Lung (tissue), 11 donors: ENCODE measurements at regions not wholly inside any gene's neighbourhood (a gene's known extent, or its start where the extent isn't known, plus 50 kb on each side); places are given as distances from the start of the nearest gene placed in this dataset.

ENCODE experiments used
- ATAC-seq: fragments of 200-7000 bp; cut with Tn5 transposase; one replicate; pipeline ENCODE4 v1.9.1; 2020; ENCODE audit warnings: moderate number of reproducible peaks; ENCODE audit not compliant: insufficient read depth, low FRiP score
- DNase-seq, 3 donors: peaks; one replicate each; pipeline ENCODE4 v3.0.0-alpha.2; 2013 to 2017
- H3K27ac ChIP-seq, 2 donors: one replicate each; pipeline ENCODE4 v1.5.1; 2013; ENCODE audit warnings: mild to moderate bottlenecking in 2 of 2, moderate library complexity in 2 of 2, control low read depth in 1 of 2, inconsistent platforms in 1 of 2, low read depth in 1 of 2, low read length in 1 of 2
- H3K27me3 ChIP-seq, 3 donors: one replicate each; pipeline ENCODE4 v1.5.1; 2013; ENCODE audit warnings: low read length in 2 of 3; ENCODE audit not compliant: control insufficient read depth in 3 of 3, insufficient read depth in 3 of 3
- H3K36me3 ChIP-seq, 4 donors: one replicate each; pipeline ENCODE4 v1.5.1; 2013; ENCODE audit warnings: low read length in 4 of 4, mild to moderate bottlenecking in 1 of 4, moderate library complexity in 1 of 4; ENCODE audit not compliant: control insufficient read depth in 4 of 4, insufficient read depth in 4 of 4
- H3K4me1 ChIP-seq, 5 donors: one replicate each; pipeline ENCODE4 v1.5.1; 2013; ENCODE audit warnings: low read length in 5 of 5, mild to moderate bottlenecking in 2 of 5, moderate library complexity in 1 of 5; ENCODE audit not compliant: control insufficient read depth in 5 of 5, insufficient read depth in 5 of 5
- H3K4me3 ChIP-seq: one replicate; pipeline ENCODE4 v1.5.1; 2013; ENCODE audit warnings: mild to moderate bottlenecking, control low read depth, moderate library complexity
- H3K9ac ChIP-seq, 2 donors: one replicate each; pipeline ENCODE4 v1.5.1; 2013; ENCODE audit warnings: low read length in 2 of 2, control low read depth in 1 of 2; ENCODE audit not compliant: insufficient read depth in 1 of 2
- H3K9me3 ChIP-seq, 4 donors: one replicate each; pipeline ENCODE4 v1.5.1; 2013; ENCODE audit warnings: low read length in 3 of 4, mild to moderate bottlenecking in 1 of 4, moderate library complexity in 1 of 4; ENCODE audit not compliant: control insufficient read depth in 4 of 4, insufficient read depth in 3 of 4
- CTCF ChIP-seq: IDR thresholded peaks from 2 replicates; pipeline ENCODE4 v1.5.1; 2012; ENCODE audit warnings: mild to moderate bottlenecking; ENCODE audit errors: control extremely low read depth, extremely low read depth
- WGBS, 2 donors: extraction: QIAGEN DNeasy Blood & Tissue Kit; methylation state at CpG; one replicate each; pipeline ENCODE4 v1.1.7; 2013; 5-methylcytosine and 5-hydroxymethylcytosine counted together
- donor health status: control.
- donor health status: control.
- donor health status: Bipolar disorder and iron deficiency.
- donor health status: healthy.
- donor health status: DM: yes; HTN: yes; CAD: no.

DNA sequence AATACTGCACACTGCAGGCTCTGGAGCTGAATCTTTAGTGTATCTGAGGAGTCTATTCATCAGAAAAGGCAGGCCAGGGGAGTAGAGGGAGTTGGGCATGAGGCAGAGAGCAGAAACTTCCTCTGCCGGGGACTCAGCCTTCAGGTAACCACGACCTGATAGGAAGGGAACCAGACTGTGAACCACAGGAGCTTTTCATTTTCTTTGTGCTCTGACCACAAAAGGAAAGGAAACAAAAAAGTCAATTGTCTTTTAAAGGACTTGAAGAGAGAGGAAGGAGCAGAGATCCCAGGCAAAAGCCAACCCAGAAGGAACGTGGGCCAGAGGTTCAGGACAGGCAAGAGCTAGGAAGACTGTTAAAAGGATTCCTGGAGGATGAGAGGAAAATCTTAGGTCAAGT lies 573.3 kb downstream of the EPHB1 start:
- no peak for TF ChIP-seq CTCF
- WGBS, 2 donors: 17 to 28% methylated on average over 3 of the region's 3 CpGs
- no peak for DNase-seq
- ATAC-seq: no peak
- H3K27ac ChIP-seq: no peak overlapping the region
- no peaks in the 10 kb centered on the region for H3K4me1 ChIP-seq
- H3K4me3 ChIP-seq: no peak overlapping the region
- H3K27me3 ChIP-seq: no peaks in the 10 kb centered on the region
- no peaks in the 10 kb centered on the region for H3K36me3 ChIP-seq
- no peaks in the 10 kb centered on the region for H3K9me3 ChIP-seq
- no peak overlapping the region for H3K9ac ChIP-seq

DNA sequence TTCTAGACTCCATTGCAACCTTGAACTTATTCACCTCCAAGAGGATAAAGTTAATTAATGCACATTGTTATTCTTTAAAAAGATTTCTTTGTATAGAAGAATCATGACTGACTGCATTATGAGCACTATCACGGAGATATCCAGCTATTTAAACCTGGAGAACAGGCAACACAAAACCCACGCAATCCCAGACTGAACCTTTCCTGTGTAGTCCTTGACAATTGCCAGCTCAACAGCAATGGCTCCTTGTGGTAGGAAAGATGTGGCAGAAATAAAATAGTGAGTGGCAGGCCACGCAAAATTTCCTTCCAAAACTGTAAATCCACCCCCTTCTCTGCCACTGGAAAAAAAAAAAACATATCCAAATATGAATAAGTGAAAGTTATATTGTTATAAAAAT lies 573.7 kb downstream of the EPHB1 start:
- H3K9ac ChIP-seq: no peak overlapping the region
- H3K36me3 ChIP-seq: no peaks in the 10 kb centered on the region
- no peaks in the 10 kb centered on the region for H3K27me3 ChIP-seq
- H3K9me3 ChIP-seq: no peaks in the 10 kb centered on the region
- 80 to 92% methylated on average over 3 of the region's 3 CpGs for WGBS, 2 donors
- ATAC-seq: no peak
- TF ChIP-seq CTCF: no peak
- no peak overlapping the region for H3K27ac ChIP-seq
- no peak overlapping the region for H3K4me3 ChIP-seq
- DNase-seq: no peak
- H3K4me1 ChIP-seq: no peaks in the 10 kb centered on the region

DNA sequence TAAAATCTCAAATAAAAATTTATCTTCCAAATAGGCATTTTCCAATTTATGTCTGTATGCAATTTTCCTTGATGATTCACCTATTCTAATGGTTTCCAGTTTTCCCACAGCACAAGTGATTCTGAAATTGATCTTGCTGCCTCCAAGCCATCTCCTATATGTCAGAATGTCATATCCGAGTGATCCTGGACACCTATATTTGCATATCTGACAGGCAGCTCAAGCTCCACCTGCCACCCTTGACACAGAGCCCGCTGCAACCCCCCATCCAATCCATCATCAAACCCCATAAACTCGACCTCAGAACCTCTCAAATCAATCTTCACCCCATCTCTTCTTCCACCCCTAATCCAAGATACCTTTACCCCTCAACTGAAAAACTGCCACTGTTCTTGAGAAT lies 579.5 kb downstream of the EPHB1 start:
- H3K4me1 ChIP-seq: no peaks in the 10 kb centered on the region
- DNase-seq (no peak), ATAC-seq (no peak)
- TF ChIP-seq CTCF: no peak
- H3K9ac ChIP-seq: no peak overlapping the region
- H3K27ac ChIP-seq: no peak overlapping the region
- H3K4me3 ChIP-seq: no peak overlapping the region
- no peaks in the 10 kb centered on the region for H3K9me3 ChIP-seq
- H3K27me3 ChIP-seq: no peaks in the 10 kb centered on the region
- WGBS, 2 donors: 79 to 89% methylated on average over 3 of the region's 3 CpGs
- no peaks in the 10 kb centered on the region for H3K36me3 ChIP-seq

GRCh38 chr3:135382188-135382587 lies 583.3 kb upstream of the PPP2R3A start:
- no peak for DNase-seq

More at GRCh38 chr3:135382188-135382587, 583.3 kb upstream of the PPP2R3A start:
- 71 to 79% methylated on average over 3 of the region's 3 CpGs for WGBS, 2 donors
- Histone ChIP-seq H3K4me1 (no peaks in the 10 kb centered on the region), H3K36me3 (no peaks in the 10 kb centered on the region), H3K27ac (no peak overlapping the region), H3K4me3 (no peak overlapping the region), H3K9me3 (peaks cover 0 to 5% (median 0%) of the 10 kb centered on the region in 4 donors), H3K9ac (no peak overlapping the region), H3K27me3 (no peaks in the 10 kb centered on the region)
- no peak for TF ChIP-seq CTCF
- no peak for ATAC-seq
